GM10266 (cell line): ENCODE measurements at regions not wholly inside any gene's neighbourhood (a gene's known extent, or its start where the extent isn't known, plus 50 kb on each side); places are given as distances from the start of the nearest gene placed in this dataset.

Experiments
- DNase-seq: peaks from one replicate; pipeline ENCODE4 v3.0.0; 2012; ENCODE audit errors: extremely low spot score
- CTCF ChIP-seq: IDR thresholded peaks from 2 replicates; pipeline ENCODE4 v1.5.1; 2012; ENCODE audit warnings: mild to moderate bottlenecking, low read depth; ENCODE audit not compliant: control insufficient read depth, insufficient read depth; ENCODE audit errors: missing control alignments

- no peak for DNase-seq
- TF ChIP-seq CTCF, result no peak
Observed at GRCh38 chr9:2289263-2289662, 274.1 kb downstream of the SMARCA2 start.

- no peak for DNase-seq
- TF ChIP-seq CTCF, result no peak
Observed at GRCh38 chr9:2290382-2290781, 275.2 kb downstream of the SMARCA2 start.

GRCh38 chr9:2291980-2292704, 277.0 kb downstream of the SMARCA2 start:
- TF ChIP-seq CTCF, result no peak
- DNase-seq, result no peak

- no peak for TF ChIP-seq CTCF
- DNase-seq, result no peak
Observed at GRCh38 chr9:2292733-2293132, 277.6 kb downstream of the SMARCA2 start.

GRCh38 chr9:2297771-2298170, 282.6 kb downstream of the SMARCA2 start:
- TF ChIP-seq CTCF, result no peak
- no peak for DNase-seq

- no peak for DNase-seq
- no peak for TF ChIP-seq CTCF
Observed at GRCh38 chr9:2298217-2298616, 283.1 kb downstream of the SMARCA2 start.

- DNase-seq, result no peak
- no peak for TF ChIP-seq CTCF
Observed at GRCh38 chr9:2299156-2299842, 284.2 kb downstream of the SMARCA2 start.
